ENCODE measurements at regions not wholly inside any gene's neighbourhood (a gene's known extent, or its start where the extent isn't known, plus 50 kb on each side); places are given as distances from the start of the nearest gene placed in this dataset.

DNA sequence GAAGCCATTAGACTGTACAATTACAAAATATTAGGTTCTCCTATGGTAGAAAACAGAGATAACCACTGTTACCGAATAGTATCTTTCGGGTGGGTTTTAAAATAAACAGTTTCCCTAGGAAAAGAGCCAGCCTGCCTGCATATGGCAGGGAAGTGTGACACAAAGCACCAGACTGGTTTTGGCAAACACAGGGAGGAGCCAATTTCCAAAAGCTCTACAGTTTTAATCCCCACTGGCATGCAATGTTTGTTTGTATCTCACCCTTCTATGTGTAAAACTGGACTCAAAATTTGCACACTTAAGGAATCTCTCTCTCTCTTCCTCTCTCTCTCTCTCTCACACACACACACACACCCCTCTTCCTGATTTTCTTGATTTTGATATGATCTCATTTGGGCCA lies 261.7 kb downstream of the ETV1 start:
- TF ChIP-seq, protein P1, sequence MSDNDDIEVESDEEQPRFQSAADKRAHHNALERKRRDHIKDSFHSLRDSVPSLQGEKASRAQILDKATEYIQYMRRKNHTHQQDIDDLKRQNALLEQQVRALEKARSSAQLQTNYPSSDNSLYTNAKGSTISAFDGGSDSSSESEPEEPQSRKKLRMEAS (IDR thresholded peaks at IDR 0.05), result no peak
- TF ChIP-seq, protein P2, sequence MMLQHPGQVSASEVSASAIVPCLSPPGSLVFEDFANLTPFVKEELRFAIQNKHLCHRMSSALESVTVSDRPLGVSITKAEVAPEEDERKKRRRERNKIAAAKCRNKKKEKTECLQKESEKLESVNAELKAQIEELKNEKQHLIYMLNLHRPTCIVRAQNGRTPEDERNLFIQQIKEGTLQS (IDR thresholded peaks at IDR 0.05), result no peak
- TF ChIP-seq, protein P3, sequence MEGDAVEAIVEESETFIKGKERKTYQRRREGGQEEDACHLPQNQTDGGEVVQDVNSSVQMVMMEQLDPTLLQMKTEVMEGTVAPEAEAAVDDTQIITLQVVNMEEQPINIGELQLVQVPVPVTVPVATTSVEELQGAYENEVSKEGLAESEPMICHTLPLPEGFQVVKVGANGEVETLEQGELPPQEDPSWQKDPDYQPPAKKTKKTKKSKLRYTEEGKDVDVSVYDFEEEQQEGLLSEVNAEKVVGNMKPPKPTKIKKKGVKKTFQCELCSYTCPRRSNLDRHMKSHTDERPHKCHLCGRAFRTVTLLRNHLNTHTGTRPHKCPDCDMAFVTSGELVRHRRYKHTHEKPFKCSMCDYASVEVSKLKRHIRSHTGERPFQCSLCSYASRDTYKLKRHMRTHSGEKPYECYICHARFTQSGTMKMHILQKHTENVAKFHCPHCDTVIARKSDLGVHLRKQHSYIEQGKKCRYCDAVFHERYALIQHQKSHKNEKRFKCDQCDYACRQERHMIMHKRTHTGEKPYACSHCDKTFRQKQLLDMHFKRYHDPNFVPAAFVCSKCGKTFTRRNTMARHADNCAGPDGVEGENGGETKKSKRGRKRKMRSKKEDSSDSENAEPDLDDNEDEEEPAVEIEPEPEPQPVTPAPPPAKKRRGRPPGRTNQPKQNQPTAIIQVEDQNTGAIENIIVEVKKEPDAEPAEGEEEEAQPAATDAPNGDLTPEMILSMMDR (IDR thresholded peaks at IDR 0.05; ENCODE audit: low read depth, low read length, missing input control), result no peak
- TF ChIP-seq RXRA (IDR thresholded peaks at IDR 0.05), result no peak
- TF ChIP-seq RAD21 (IDR thresholded peaks at IDR 0.05), result no peak
- TF ChIP-seq, protein P4, sequence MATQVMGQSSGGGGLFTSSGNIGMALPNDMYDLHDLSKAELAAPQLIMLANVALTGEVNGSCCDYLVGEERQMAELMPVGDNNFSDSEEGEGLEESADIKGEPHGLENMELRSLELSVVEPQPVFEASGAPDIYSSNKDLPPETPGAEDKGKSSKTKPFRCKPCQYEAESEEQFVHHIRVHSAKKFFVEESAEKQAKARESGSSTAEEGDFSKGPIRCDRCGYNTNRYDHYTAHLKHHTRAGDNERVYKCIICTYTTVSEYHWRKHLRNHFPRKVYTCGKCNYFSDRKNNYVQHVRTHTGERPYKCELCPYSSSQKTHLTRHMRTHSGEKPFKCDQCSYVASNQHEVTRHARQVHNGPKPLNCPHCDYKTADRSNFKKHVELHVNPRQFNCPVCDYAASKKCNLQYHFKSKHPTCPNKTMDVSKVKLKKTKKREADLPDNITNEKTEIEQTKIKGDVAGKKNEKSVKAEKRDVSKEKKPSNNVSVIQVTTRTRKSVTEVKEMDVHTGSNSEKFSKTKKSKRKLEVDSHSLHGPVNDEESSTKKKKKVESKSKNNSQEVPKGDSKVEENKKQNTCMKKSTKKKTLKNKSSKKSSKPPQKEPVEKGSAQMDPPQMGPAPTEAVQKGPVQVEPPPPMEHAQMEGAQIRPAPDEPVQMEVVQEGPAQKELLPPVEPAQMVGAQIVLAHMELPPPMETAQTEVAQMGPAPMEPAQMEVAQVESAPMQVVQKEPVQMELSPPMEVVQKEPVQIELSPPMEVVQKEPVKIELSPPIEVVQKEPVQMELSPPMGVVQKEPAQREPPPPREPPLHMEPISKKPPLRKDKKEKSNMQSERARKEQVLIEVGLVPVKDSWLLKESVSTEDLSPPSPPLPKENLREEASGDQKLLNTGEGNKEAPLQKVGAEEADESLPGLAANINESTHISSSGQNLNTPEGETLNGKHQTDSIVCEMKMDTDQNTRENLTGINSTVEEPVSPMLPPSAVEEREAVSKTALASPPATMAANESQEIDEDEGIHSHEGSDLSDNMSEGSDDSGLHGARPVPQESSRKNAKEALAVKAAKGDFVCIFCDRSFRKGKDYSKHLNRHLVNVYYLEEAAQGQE (IDR thresholded peaks at IDR 0.05), result no peak

All from liver (tissue), 3 donors.